GM21576 (cell line): ENCODE measurements at regions not wholly inside any gene's neighbourhood (a gene's known extent, or its start where the extent isn't known, plus 50 kb on each side); places are given as distances from the start of the nearest gene placed in this dataset.
"Not testable (repeated sequence)": the region's sequence is repeated elsewhere in the genome, so short reads cannot be mapped to it uniquely, and the experiment has no call there.

Experiments used
- ATAC-seq: cut with Tn5 transposase; IDR thresholded peaks from one replicate; pipeline ENCODE4 v1.9.1; 2021; ENCODE audit warnings: mild to moderate bottlenecking, moderate library complexity; ENCODE audit not compliant: unreplicated experiment

GRCh38 chr2:34529965-34530364 lies 930.9 kb upstream of the FAM98A start:
- ATAC-seq, result no peak

DNA sequence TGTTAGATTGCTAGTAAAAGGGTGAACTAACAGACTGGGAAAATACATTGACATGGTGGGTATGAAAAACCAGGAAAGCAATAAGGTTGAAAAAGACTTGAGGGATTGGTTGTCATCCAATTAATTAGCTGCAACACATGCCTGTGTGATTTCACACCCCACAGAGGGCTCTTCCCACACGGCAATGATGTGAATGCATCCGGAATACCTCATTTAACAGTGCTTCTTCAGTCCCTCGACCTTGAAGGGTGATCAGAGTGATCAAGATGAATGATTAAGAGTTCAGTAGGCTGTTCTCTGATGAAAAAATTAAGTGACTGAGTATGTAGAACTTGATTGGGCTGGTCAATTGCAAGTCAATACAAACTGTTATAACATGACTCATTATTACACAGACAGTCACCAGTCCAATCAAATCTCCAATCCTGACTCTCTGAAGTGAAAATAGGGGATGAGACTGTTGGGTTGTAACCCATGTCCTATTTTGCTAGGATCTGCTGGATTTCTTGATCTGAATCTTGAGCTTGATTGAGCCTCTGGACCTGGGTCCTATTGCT lies 924.9 kb upstream of the FAM98A start:
- no peak for ATAC-seq

DNA sequence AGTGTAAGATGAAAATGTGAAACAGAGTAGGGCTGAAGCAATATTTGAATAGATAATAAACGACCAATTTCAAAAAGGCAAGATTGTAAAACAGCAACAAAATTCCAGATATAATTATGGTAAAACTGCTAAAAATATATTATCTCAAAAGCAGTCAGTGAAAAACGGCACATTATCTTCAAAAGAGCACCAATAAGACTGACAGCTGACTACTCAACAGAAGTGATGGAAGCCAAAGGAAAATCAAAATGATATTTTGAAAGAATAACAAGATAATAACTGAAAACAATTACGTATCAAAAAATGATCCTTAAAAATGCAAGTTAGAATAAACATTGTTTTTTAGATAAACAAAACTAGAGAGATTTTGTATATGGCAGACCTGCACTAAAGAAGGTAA lies 920.6 kb upstream of the FAM98A start:
- no peak for ATAC-seq

GRCh38 chr2:34498561-34498960 lies 899.5 kb upstream of the FAM98A start:
- no peak for ATAC-seq

- not testable (repeated sequence) for ATAC-seq
Observed at GRCh38 chr2:34494192-34494591, 895.1 kb upstream of the FAM98A start.

DNA sequence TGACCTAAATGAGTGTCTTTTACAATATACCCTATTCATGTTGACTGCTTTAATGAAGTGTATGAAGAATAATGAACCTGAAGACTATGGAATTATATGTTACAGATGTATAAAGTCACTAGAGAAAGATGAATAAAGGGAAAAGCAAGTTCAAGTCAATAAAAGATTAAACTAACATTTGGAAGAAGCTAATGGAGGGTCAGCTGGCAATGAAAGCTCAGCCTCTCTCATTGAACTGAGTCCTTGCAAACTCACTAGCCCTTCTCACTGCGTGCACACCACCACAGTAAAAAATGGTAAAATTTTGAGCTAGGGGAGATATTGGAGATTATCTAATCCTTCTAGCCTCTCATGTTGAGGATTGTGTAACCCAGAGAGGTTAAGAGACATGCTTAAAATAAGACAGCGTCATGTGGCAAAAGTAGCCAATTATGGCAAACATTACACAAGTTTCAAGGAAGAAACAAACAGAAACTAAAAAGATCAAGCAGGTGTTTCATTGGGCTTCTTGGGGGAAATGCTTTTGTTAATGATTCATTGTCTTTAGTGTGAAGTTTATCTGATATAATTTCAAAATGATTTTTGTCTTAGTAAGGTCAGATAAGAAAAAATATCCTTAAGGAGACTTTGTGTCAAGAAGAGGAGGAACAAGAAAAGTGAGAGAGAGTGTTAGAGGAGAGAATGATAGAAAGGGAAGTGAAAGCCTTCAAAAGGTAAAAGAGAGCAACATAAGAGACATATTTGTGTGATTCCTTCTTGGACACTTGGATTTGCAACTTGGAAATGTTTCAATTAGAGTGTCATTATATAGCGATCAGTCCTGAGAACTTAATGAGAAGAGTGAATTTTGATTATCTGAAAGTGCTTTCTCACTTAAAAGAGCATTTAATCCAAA lies 893.7 kb upstream of the FAM98A start:
- no peak for ATAC-seq

DNA sequence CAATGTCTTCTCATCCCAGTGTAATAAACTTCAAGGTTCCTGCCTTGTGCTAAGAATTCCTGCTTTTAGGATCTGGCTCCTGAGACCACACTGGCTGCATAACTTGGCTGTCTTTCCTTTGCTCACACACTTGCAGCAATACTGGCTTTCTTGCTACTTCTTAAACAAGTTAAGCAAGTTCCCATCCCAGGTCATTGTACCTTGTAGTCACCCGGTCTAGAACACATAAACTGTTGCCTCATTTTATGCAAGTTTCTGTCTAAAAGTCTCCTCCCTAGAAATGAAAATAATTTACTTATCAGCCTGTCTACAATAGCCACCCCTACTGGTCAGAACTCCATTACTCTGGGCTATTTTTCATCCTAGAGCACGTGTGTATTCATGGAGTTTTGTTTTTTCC lies 887.9 kb upstream of the FAM98A start:
- ATAC-seq, result no peak

DNA sequence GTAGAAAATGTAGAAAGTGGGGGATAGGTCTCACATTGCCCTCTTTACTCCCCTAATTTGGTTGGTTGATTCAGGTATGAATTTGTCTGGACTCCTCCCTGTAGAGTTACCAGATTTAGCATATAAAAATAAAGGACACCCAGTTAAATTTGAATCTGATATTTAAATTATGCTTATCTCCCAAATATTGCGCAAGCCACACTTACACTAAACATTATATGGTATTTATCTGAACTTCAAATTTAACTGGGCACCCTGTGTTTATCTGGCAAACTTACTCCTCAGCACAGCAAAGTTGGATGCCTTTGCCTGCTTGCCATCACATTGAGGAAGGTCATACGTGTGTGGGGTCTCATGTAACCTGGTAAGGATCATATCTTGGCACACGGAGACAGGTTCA lies 882.4 kb upstream of the FAM98A start:
- no peak for ATAC-seq

GRCh38 chr2:34480366-34480765 lies 881.3 kb upstream of the FAM98A start:
- no peak for ATAC-seq

DNA sequence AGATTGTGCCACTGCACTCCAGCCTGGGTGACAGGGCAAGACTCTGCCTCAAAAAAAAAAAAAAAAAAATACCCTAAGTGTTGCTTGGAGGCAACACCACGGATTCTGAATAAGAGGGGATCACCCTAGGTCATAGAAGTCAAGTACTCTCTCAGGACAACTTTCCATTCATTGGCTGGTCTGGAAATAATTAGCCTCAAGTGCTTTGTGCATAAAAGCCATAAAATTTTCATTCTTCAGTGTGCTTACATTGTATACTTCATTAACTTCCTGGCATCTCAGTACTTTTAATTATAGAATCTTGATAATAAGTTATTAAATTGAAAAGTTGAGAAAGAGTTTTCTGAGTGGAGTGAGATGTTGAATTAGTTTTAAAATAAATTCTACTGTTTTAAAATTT lies 876.1 kb upstream of the FAM98A start:
- no peak for ATAC-seq

- ATAC-seq, result no peak
Observed at GRCh38 chr2:34474646-34475045, 875.5 kb upstream of the FAM98A start.

- no peak for ATAC-seq
Observed at GRCh38 chr2:34447097-34447496, 848.0 kb upstream of the FAM98A start.

DNA sequence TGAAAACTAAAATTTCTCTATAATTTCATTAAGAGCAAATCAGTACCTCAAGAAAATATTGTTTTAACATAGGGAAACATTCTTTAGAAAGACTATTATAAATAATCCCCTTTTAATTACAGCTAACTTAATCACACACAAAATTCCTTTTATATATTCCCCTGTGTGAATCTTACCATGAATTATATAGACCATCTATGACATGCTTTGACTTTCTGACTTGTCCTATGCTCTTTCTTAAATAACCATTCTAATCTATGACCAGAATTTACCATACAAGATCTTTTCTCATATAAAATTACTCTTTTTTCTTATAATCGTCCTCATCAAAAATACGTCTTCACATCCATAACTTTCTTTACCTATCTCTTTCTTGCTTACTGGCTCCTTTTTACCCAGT lies 824.2 kb upstream of the FAM98A start:
- ATAC-seq, result no peak

- no peak for ATAC-seq
Observed at GRCh38 chr2:34419856-34420255, 820.8 kb upstream of the FAM98A start.

DNA sequence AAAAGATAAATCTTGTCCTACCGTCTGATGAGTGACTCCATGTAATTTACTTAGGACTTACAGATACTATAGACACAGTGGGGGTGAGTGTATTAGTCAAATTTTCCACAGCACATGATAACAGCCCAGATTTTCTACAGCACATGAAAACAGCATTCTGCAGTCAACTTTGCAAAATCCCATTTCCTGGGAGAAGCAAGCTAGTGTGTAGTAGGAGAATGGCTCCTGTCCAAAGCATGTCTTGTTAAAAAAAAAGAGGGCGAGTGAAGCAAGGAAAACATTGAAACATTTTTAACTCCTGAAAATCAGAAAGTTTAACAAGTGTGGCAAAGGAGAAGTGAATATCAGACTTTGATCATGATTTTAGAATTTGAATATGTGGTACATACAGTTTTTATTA lies 817.8 kb upstream of the FAM98A start:
- no peak for ATAC-seq

DNA sequence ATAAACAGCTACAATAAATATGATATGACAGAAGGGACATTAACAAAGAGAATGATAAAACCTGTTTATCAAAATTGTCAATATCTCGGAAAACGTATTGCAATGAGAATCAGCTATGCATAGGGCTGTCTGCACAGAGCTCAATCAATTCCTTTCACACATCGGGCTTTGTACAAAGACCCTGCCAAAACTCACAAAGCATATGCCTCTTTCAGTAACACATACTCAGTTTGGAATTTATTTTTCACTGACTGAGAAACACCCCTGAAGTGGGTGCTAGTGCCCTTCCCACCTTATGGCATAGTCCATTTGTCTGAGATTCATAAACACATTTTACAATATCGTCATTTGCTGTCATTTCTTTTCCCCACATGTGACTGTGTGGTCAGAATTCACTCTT lies 815.8 kb upstream of the FAM98A start:
- no peak for ATAC-seq

DNA sequence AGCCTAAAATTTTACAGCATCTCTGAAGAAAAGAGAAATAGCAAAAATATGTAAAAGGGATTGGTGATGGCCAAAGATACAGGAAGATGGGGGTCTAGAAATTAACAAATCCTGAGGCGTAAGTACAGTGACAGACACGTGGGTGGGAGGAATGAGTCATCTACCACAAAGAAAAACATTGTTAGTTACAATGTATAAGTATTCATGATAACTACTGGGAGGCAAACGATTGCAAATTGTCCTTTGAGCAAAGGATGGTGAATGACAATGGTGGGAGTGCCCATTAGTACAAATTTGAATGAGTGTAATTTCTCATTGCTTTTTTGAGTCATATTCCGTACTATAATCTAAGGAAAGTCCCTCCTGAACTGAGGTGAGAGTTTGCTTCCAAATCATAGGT lies 809.0 kb upstream of the FAM98A start:
- ATAC-seq, result no peak

DNA sequence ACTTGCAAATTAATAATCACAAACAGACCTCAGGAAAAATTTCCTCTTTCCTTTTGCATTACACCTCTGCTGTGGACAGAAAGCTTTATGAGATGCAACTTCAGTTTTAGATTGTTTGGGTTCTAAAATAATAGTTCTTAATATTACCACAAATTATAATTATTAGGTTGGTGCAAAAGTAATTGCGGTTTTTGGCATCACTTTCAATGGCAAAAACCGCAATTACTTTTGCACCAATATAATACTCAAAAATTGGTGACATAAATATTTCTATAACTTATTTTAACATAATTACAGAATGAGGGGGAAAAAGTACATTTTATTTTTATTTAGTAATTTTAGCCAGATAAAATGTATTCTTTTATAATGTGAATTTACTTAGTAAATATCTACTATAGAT lies 804.4 kb upstream of the FAM98A start:
- no peak for ATAC-seq

DNA sequence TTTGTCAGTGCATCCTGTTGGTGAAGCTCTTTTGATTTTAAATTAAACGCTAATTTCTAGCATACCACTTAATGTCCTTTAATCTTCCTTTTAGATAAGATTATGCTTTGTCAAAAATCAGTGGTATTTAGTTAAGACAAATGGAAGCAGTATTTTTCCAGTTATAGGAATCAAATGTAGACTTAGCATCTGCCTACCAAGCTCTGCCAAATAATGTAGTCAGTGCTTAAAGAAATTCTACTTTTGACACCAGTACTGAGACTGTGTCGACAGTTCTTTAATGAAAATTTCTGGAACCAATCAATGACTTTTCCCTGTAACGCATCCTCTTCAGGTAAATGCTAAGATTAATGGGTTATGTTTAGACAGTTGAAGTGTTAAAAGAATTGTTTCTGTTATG lies 803.3 kb upstream of the FAM98A start:
- no peak for ATAC-seq

DNA sequence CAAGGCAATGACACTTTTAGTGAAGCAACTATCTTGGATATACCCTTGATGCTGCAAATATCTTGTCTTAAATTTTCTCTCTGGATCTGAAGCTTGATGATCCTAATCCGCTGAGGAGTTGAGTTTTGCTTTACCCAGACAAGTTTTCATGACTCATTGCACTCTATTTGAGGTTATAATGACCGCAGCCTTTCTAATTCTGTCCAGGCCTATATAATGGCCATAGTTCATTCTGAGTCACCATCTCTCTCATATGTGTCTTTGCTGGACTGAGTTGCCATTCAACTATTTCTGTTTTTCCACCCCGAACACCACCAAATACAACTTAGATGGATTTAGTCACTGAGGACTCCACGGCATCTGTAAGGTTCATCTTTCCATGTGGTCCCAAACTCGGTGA lies 802.1 kb upstream of the FAM98A start:
- ATAC-seq, result no peak

DNA sequence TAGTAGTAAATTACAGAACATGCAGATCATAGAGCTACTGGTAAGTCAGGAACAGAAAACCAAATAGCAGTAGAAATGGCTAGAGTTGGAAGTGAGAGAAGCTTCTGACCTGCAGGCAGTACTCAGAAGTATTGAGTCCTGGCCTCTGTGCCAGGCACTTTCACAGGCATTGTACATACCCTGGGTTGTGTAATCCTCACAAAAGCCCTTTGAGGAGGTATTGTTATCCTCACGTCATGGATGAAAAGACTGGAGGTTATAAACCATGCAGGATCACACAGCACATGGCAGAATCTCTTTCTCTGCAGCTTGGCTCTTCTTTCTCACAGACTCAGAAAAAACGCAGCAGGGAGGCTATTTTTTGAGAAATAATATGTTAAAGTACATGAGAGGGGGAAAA lies 789.3 kb upstream of the FAM98A start:
- no peak for ATAC-seq

DNA sequence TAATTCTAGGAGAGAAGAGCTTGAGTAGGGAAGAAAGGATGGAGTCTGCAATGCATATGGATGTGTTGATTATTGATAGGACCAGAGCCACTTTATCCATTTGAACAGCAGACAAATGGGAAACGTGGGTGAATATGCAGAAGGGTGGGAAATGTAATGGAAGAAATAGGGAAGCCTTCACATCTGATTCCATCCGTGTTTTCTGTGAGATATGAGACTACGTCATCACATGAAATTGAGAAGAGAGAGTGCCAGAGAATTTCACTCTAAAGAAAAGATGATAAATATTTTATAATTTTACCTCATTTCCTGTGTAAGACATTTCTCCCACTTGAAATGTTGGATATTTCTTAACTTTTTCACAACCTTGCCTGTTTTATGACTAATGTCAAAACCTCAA lies 788.4 kb upstream of the FAM98A start:
- ATAC-seq, result no peak

- no peak for ATAC-seq
Observed at GRCh38 chr2:34379586-34379985, 780.5 kb upstream of the FAM98A start.
